Left lung (tissue), 4 donors: ENCODE measurements at regions not wholly inside any gene's neighbourhood (a gene's known extent, or its start where the extent isn't known, plus 50 kb on each side); places are given as distances from the start of the nearest gene placed in this dataset.

Experiments used
- ATAC-seq: fragments of 200-7000 bp; cut with Tn5 transposase; one replicate; pipeline ENCODE4 v1.9.1; 2020; ENCODE audit warnings: moderate library complexity
- DNase-seq, 4 donors: peaks; one replicate each; pipeline ENCODE4 v3.0.0-alpha.2; 2013 to 2020
- H3K27ac ChIP-seq, 2 donors: fragments of 200-600 bp; sonication (generic) in 1 of 2; one replicate each; pipeline versions ENCODE4 v1.5.0 to v1.8.0; 2020 to 2021
- H3K27me3 ChIP-seq, 2 donors: fragments of 200-600 bp; sonication (generic) in 1 of 2; one replicate each; pipeline versions ENCODE4 v1.5.0 to v1.8.0; 2020 to 2021
- H3K36me3 ChIP-seq, 2 donors: fragments of 200-600 bp; sonication (generic) in 1 of 2; one replicate each; pipeline versions ENCODE4 v1.5.0 to v1.8.0; 2020 to 2021
- H3K4me1 ChIP-seq, 2 donors: fragments of 200-600 bp; one replicate each; pipeline ENCODE4 v1.8.0; 2021
- H3K4me3 ChIP-seq, 2 donors: fragments of 200-600 bp; sonication (generic) in 1 of 2; one replicate each; pipeline versions ENCODE4 v1.5.0 to v1.8.0; 2020 to 2021; ENCODE audit warnings: mild to moderate bottlenecking in 1 of 2
- H3K9me3 ChIP-seq, 2 donors: fragments of 200-600 bp; sonication (generic) in 1 of 2; one replicate each; pipeline versions ENCODE4 v1.5.0 to v1.8.0; 2020 to 2021
- CTCF ChIP-seq, 2 donors: fragments of 200-600 bp; sonication (generic) in 1 of 2; IDR thresholded peaks; one replicate each; pipeline versions ENCODE4 v1.5.0 to v1.8.0; 2021; ENCODE audit warnings: antibody characterized with exemption in 2 of 2
- intact Hi-C, 2 donors: fragments of 100-400 bp; cut with DNase I; formaldehyde crosslinking; loops; one replicate each; pipeline versions ENCODE4 v1.11.2 to v1.14.2; 2022
- donor health status: DM: no; HTN: yes; CAD: no.
- donor health status: DM: no; HTN: no; CAD: no.

GRCh38 chr6:137737836-137738596 lies 129.0 kb upstream of the TNFAIP3 start:
- Histone ChIP-seq H3K27ac (peak overlapping the region in 1 of 2 donors; percentile 62), H3K9me3 (no peaks in the 10 kb centered on the region), H3K27me3 (no peaks in the 10 kb centered on the region), H3K4me1 (peaks cover 0 to 46% of the 10 kb centered on the region in 2 donors), H3K4me3 (no peak overlapping the region), H3K36me3 (no peaks in the 10 kb centered on the region)
- intact Hi-C loops = no loop called here
- peak; percentile 32 for ATAC-seq
- no peak for DNase-seq
- no peak for TF ChIP-seq CTCF (IDR thresholded peaks at IDR 0.05)

GRCh38 chr6:137738931-137739504 lies 128.0 kb upstream of the TNFAIP3 start:
- intact Hi-C loops = no loop called here
- H3K4me3 ChIP-seq = no peak overlapping the region
- ATAC-seq = no peak
- no peak for TF ChIP-seq CTCF (IDR thresholded peaks at IDR 0.05)
- no peaks in the 10 kb centered on the region for H3K27me3 ChIP-seq
- DNase-seq = no peak
- H3K9me3 ChIP-seq = no peaks in the 10 kb centered on the region
- H3K27ac ChIP-seq = no peak overlapping the region
- H3K4me1 ChIP-seq = peaks cover 0 to 37% of the 10 kb centered on the region in 2 donors
- H3K36me3 ChIP-seq = no peaks in the 10 kb centered on the region

- Histone ChIP-seq H3K36me3 (no peaks in the 10 kb centered on the region), H3K4me3 (no peak overlapping the region), H3K4me1 (peaks cover 0 to 32% of the 10 kb centered on the region in 2 donors), H3K27me3 (no peaks in the 10 kb centered on the region), H3K27ac (no peak overlapping the region), H3K9me3 (no peaks in the 10 kb centered on the region)
- DNase-seq (no peak), ATAC-seq (no peak)
- no peak for TF ChIP-seq CTCF (IDR thresholded peaks at IDR 0.05)
- intact Hi-C loops = no loop called here
These were observed 127.5 kb upstream of the TNFAIP3 start for GRCh38 chr6:137739544-137739943.

- ATAC-seq (no peak), DNase-seq (no peak)
- Histone ChIP-seq H3K4me1 (peaks cover 0 to 28% of the 10 kb centered on the region in 2 donors), H3K4me3 (no peak overlapping the region), H3K9me3 (no peaks in the 10 kb centered on the region), H3K27ac (no peak overlapping the region), H3K36me3 (no peaks in the 10 kb centered on the region), H3K27me3 (no peaks in the 10 kb centered on the region)
- intact Hi-C loops = no loop called here
- no peak for TF ChIP-seq CTCF (IDR thresholded peaks at IDR 0.05)
These were observed 126.8 kb upstream of the TNFAIP3 start for GRCh38 chr6:137740091-137740755.
